Smooth muscle cell (in vitro differentiated cells): ENCODE measurements at regions not wholly inside any gene's neighbourhood (a gene's known extent, or its start where the extent isn't known, plus 50 kb on each side); places are given as distances from the start of the nearest gene placed in this dataset.

Source experiments
- DNase-seq: peaks from one replicate; lab custom pipeline; 2025; ENCODE audit not compliant: unreplicated experiment; lab: John Stamatoyannopoulos, UW
- H2AFZ ChIP-seq: fragments of 200-600 bp; sonication (generic); 2 replicates; pipeline ENCODE4 v1.6.0; 2016; ENCODE audit warnings: antibody characterized with exemption, low read depth, mild to moderate bottlenecking
- H3F3A ChIP-seq: fragments of 200-600 bp; sonication (generic); 2 replicates; pipeline ENCODE4 v1.6.0; 2017; ENCODE audit warnings: antibody characterized with exemption, low read depth
- H3K27ac ChIP-seq: fragments of 200-600 bp; sonication (generic); 2 replicates; pipeline ENCODE4 v1.5.1; 2016; ENCODE audit warnings: low read depth, mild to moderate bottlenecking
- H3K27me3 ChIP-seq: fragments of 200-600 bp; sonication (generic); 2 replicates; pipeline ENCODE4 v1.6.1; 2016; ENCODE audit warnings: low read depth, mild to moderate bottlenecking
- H3K36me3 ChIP-seq: fragments of 200-600 bp; sonication (generic); 2 replicates; pipeline ENCODE4 v1.5.1; 2016; ENCODE audit warnings: low read depth
- H3K4me1 ChIP-seq: fragments of 200-600 bp; sonication (generic); 2 replicates; pipeline ENCODE4 v1.5.1; 2016; ENCODE audit warnings: low read depth
- H3K4me2 ChIP-seq: fragments of 200-600 bp; sonication (generic); 2 replicates; pipeline ENCODE4 v1.6.0; 2016; ENCODE audit warnings: mild to moderate bottlenecking
- H3K4me3 ChIP-seq: fragments of 200-600 bp; sonication (generic); 2 replicates; pipeline ENCODE4 v1.5.1; 2016; ENCODE audit warnings: mild to moderate bottlenecking
- H3K79me2 ChIP-seq: fragments of 200-600 bp; sonication (generic); 2 replicates; pipeline ENCODE4 v1.6.0; 2016; ENCODE audit warnings: low read depth, mild to moderate bottlenecking
- H3K9ac ChIP-seq: fragments of 200-600 bp; sonication (generic); 2 replicates; pipeline ENCODE4 v1.6.0; 2016; ENCODE audit warnings: low read depth
- H3K9me3 ChIP-seq: fragments of 200-600 bp; sonication (generic); replicated peaks from 2 replicates; pipeline ENCODE4 v1.5.1; 2016; ENCODE audit warnings: low read depth
- H4K20me1 ChIP-seq: fragments of 200-600 bp; sonication (generic); 2 replicates; pipeline ENCODE4 v1.6.0; 2016; ENCODE audit warnings: low read depth
- CTCF ChIP-seq: fragments of 200-600 bp; sonication (generic); IDR thresholded peaks from 2 replicates; pipeline ENCODE4 v1.5.1; 2017; ENCODE audit warnings: borderline replicate concordance, mild to moderate bottlenecking, antibody characterized with exemption; ENCODE audit not compliant: insufficient read depth, poor library complexity, severe bottlenecking
- WGBS: methylation state at CpG from one replicate; pipeline ENCODE4 v1.1.7; 2016; ENCODE audit warnings: low lambda C conversion rate; 5-methylcytosine and 5-hydroxymethylcytosine counted together

- Histone ChIP-seq H3K4me1 (no peaks in the 10 kb centered on the region), H3K4me3 (no peak overlapping the region), H3K9ac (no peak overlapping the region), H3K27me3 (no peaks in the 10 kb centered on the region), H3K27ac (no peak overlapping the region), H2AFZ (no peak overlapping the region), H3K79me2 (no peaks in the 10 kb centered on the region), H4K20me1 (no peaks in the 10 kb centered on the region), H3F3A (no peaks in the 10 kb centered on the region), H3K4me2 (no peak overlapping the region), H3K9me3 (no peaks in the 10 kb centered on the region), H3K36me3 (no peaks in the 10 kb centered on the region)
- DNase-seq = no peak
- 67% methylated on average over 8 of the region's 8 CpGs for whole genome bisulfite sequencing
- TF ChIP-seq CTCF = no peak
These were observed 244.0 kb upstream of the ZWINT start for GRCh38 chr10:56605051-56605450.

GRCh38 chr10:56604624-56605023 lies 243.6 kb upstream of the ZWINT start:
- H3K4me3 ChIP-seq = no peak overlapping the region
- H3K27ac ChIP-seq = no peak overlapping the region
- H4K20me1 ChIP-seq = no peaks in the 10 kb centered on the region
- H3K27me3 ChIP-seq = no peaks in the 10 kb centered on the region
- H3K9ac ChIP-seq = no peak overlapping the region
- H3K79me2 ChIP-seq = no peaks in the 10 kb centered on the region
- H3K9me3 ChIP-seq = no peaks in the 10 kb centered on the region
- H3K4me1 ChIP-seq = no peaks in the 10 kb centered on the region
- no peaks in the 10 kb centered on the region for H3K36me3 ChIP-seq
- no peak overlapping the region for H2AFZ ChIP-seq
- no peak overlapping the region for H3K4me2 ChIP-seq
- TF ChIP-seq CTCF = no peak
- 84% methylated on average over 12 of the region's 12 CpGs for WGBS
- DNase-seq = no peak
- no peaks in the 10 kb centered on the region for H3F3A ChIP-seq

- H3F3A ChIP-seq = no peaks in the 10 kb centered on the region
- no peaks in the 10 kb centered on the region for H3K9me3 ChIP-seq
- no peak for TF ChIP-seq CTCF
- no peaks in the 10 kb centered on the region for H3K4me1 ChIP-seq
- H2AFZ ChIP-seq = no peak overlapping the region
- H3K79me2 ChIP-seq = no peaks in the 10 kb centered on the region
- no peaks in the 10 kb centered on the region for H4K20me1 ChIP-seq
- no peak for DNase-seq
- H3K27me3 ChIP-seq = no peaks in the 10 kb centered on the region
- H3K36me3 ChIP-seq = no peaks in the 10 kb centered on the region
- no peak overlapping the region for H3K27ac ChIP-seq
- no peak overlapping the region for H3K9ac ChIP-seq
- H3K4me2 ChIP-seq = no peak overlapping the region
- H3K4me3 ChIP-seq = no peak overlapping the region
- 97% methylated on average over 2 of the region's 2 CpGs for WGBS
These were observed 238.1 kb upstream of the ZWINT start for GRCh38 chr10:56599201-56599600.

GRCh38 chr10:56596257-56596656 lies 235.2 kb upstream of the ZWINT start:
- Histone ChIP-seq H3K4me2 (no peak overlapping the region), H3K79me2 (no peaks in the 10 kb centered on the region), H3K27ac (no peak overlapping the region), H4K20me1 (no peaks in the 10 kb centered on the region), H3K4me1 (no peaks in the 10 kb centered on the region), H3K9me3 (no peaks in the 10 kb centered on the region), H3K27me3 (no peaks in the 10 kb centered on the region), H3F3A (no peaks in the 10 kb centered on the region), H3K9ac (no peak overlapping the region), H2AFZ (no peak overlapping the region), H3K4me3 (no peak overlapping the region), H3K36me3 (no peaks in the 10 kb centered on the region)
- TF ChIP-seq CTCF = no peak
- DNase-seq = no peak
- 83% methylated on average over 4 of the region's 4 CpGs for WGBS
